ENCODE measurements at regions not wholly inside any gene's neighbourhood (a gene's known extent, or its start where the extent isn't known, plus 50 kb on each side); places are given as distances from the start of the nearest gene placed in this dataset.
"Not testable (repeated sequence)": the region's sequence is repeated elsewhere in the genome, so short reads cannot be mapped to it uniquely, and the experiment has no call there.

- no peak for TF ChIP-seq CTCF (IDR thresholded peaks at IDR 0.05; ENCODE audit: insufficient read depth, low read depth, low read length, missing control alignments)
- no peak overlapping the region for H3K4me3 ChIP-seq (ENCODE audit: low read depth, low read length)
- DNase-seq (ENCODE audit: low read depth): no peak
These were observed 1571.3 kb downstream of the TSPY10 start for GRCh38 chrY:11099004-11099403.

- not testable (repeated sequence) for H3K4me3 ChIP-seq (ENCODE audit: low read depth, low read length); DNase-seq (ENCODE audit: low read depth)
These were observed 1572.8 kb downstream of the TSPY10 start for GRCh38 chrY:11100472-11100871.

GRCh38 chrY:11102987-11103386 is 1575.3 kb downstream of the TSPY10 start:
- not testable (repeated sequence) for DNase-seq (ENCODE audit: low read depth)

GRCh38 chrY:11107127-11107918 is 1579.6 kb downstream of the TSPY10 start:
- not testable (repeated sequence) for H3K4me3 ChIP-seq (ENCODE audit: low read depth, low read length)

More at GRCh38 chrY:11102987-11103386, 1575.3 kb downstream of the TSPY10 start:
- not testable (repeated sequence) for H3K4me3 ChIP-seq (ENCODE audit: low read depth, low read length)

GRCh38 chrY:11151724-11152123 is 1549.3 kb upstream of the USP9Y start:
- not testable (repeated sequence) for DNase-seq (ENCODE audit: low read depth)

More at GRCh38 chrY:11107127-11107918, 1579.6 kb downstream of the TSPY10 start:
- not testable (repeated sequence) for DNase-seq (ENCODE audit: low read depth)

GRCh38 chrY:11156100-11156499 is 1544.9 kb upstream of the USP9Y start:
- not testable (repeated sequence) for DNase-seq (ENCODE audit: low read depth); H3K4me3 ChIP-seq (ENCODE audit: low read depth, low read length)

More at GRCh38 chrY:11151724-11152123, 1549.3 kb upstream of the USP9Y start:
- not testable (repeated sequence) for H3K4me3 ChIP-seq (ENCODE audit: low read depth, low read length)

- DNase-seq (ENCODE audit: low read depth): not testable (repeated sequence)
These were observed 1544.2 kb upstream of the USP9Y start for GRCh38 chrY:11156846-11157245.

GRCh38 chrY:11177033-11177432 is 1524.0 kb upstream of the USP9Y start:
- not testable (repeated sequence) for DNase-seq (ENCODE audit: low read depth); H3K4me3 ChIP-seq (ENCODE audit: low read depth, low read length)

More at GRCh38 chrY:11156846-11157245, 1544.2 kb upstream of the USP9Y start:
- not testable (repeated sequence) for H3K4me3 ChIP-seq (ENCODE audit: low read depth, low read length)

- not testable (repeated sequence) for H3K4me3 ChIP-seq (ENCODE audit: low read depth, low read length)
- peak; percentile 35 for DNase-seq (ENCODE audit: low read depth)
These were observed 1499.9 kb upstream of the USP9Y start for GRCh38 chrY:11201133-11201532.

- DNase-seq (ENCODE audit: low read depth); H3K4me3 ChIP-seq (ENCODE audit: low read depth, low read length): not testable (repeated sequence)
These were observed 1486.2 kb upstream of the USP9Y start for GRCh38 chrY:11214851-11215250.

Data from GM12865 (cell line).